Kasumi-1 (cell line): ENCODE measurements at regions not wholly inside any gene's neighbourhood (a gene's known extent, or its start where the extent isn't known, plus 50 kb on each side); places are given as distances from the start of the nearest gene placed in this dataset.
A peak's percentile ranks its signal among the peaks of the same experiment; 100 is the strongest.

Experiments used
- DNase-seq, 2 experiments: peaks; one replicate each; lab custom pipeline; 2025; lab: John Stamatoyannopoulos, UW

DNA sequence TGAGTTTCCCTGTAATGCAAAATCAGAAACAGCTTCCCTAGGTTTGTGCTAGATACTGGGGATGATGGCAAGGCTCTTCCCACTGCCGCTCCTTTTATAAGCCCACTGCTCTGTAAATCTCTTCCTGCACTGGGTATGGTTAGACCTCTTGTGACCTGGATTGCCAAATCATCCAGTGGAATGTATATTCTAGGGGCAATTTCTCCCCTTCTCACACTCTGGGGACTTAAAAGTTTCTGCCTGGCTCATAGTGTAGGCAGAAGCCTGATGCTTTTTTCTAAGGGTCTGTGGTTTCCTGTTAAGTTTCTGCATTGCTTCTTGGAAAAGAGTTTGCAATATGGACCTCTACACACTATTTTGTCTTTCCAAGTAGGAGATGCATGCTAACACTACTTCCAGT lies 1582.0 kb upstream of the PCDH20 start:
- DNase-seq, result peak; percentile 72 to 73

DNA sequence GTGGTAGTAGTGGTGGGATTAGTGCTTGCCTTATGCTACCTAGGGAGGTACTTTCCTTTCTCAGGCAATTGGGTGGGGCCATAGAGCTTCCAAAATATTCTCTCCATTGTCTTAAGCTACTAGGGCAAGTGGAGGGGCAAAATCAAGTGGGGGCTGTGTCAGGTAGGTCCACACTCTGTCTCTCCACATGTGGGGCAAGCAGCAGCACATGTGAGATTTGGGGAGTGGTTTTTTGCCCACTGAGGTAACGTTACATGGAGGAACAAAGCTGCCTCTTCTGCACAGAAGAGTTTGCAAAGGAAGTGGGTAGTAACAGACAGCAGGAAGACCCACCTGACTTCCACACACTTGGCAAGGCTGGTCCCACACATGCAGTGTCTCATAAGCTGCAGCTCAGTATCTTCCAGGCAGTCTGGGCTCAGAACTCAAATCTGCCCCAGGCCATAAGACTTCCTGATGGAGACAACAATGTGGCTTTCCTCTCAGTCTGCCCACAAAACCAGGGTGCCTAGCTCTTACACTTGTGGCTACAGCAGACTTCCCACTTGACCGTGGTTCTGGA lies 1581.5 kb upstream of the PCDH20 start:
- peak; percentile 67 to 72 for DNase-seq

DNA sequence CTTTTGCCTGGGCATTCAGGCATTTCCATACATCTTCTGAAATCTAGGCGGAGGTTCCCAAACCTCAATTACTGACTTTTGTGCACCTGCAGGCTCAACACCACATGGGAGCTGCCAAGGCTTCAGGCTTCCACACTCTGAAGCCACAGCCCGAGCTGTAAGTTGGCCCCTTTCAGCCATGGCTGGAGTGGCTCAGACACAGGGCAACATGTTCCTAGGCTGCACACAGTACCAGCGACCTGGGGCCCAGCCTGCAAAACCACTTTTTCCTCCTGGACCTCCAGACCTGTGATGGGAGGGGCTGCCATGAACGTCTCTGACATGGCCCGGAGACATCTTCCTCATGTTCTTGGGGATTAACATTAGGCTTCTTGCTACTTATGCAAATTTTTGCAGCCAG lies 1558.2 kb upstream of the PCDH20 start:
- no peak for DNase-seq

DNA sequence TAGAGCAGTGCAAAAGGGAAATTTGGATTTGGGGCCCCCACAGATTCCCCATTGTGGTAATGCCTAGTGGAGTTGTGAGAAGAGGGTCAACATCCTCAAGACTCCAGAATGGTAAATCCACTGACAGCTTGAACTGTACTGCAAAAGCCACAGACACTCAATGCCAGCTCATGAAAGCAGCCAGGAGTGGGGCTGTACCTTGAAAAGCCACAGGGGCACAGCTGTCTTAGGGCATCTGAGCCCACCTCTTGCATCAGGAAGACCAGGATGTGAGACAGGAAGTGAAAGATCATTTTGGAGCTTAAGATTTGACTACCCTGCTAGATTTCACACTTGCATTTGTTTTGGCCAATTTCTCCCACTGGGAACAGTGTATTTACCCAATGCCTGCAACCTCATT lies 1548.9 kb upstream of the PCDH20 start:
- DNase-seq, result no peak

DNA sequence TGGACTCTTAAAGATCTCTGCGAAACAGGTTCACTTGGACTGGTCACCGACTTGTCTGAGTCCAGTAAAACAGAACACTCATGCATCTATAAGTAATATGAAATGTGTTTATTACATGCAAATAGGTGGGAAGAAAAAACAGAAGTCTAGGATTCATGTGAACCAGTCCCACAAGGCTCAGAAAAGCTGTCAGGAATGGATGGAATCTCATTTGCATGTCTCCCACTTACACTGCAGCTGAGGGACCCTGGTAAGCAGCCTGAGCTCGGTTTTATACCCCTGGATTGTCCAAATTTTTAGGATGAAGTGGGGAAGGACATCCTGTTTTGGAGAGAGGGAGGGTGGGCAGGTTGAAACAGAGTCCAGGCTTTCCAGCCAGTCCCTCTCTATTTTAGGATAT lies 1545.1 kb upstream of the PCDH20 start:
- no peak for DNase-seq

DNA sequence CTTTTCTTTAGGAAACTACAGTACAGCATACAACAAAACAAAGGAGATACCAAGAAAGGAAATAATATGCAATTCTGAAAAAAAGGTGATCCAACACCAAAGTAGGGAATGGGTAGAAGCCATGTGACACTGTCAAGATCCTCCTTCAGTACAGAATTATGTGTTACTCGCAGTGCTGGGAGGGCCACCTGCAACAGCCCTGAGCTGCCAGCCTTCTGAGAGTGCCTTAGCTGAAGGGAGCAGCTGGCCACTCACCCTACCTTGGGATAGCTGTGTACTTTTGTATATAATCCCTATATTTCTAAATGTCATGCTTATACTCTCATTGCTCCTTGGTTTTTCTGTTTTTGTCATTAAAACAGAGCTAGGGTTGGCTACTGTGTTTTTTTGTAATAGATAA lies 1518.2 kb upstream of the PCDH20 start:
- no peak for DNase-seq

DNA sequence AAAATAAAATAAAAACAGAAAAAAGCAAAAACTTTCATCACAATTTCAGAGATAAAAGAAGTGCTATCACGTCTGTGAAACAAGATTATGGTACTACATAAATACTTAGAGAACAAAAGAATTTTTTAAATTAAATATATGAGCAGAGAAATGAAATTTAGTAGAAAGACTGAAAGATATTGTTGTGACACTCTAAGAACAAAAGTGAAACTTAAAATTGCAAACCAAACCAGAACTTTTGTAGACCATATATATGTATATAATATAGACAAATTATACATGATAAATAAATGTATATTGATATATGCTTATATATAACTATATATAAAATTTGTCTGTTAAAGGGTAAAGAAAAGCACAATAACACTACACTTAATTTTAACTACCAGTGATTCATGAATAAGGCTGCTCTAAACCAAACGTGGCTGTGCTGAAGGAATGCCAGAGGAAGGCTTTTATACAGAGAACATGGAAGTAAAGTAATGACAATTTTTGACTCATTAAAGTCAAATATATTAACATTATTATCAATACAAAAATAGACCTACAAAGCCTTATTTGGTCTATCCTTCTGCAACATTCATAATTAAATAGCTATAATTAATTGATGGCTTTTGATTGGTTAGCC lies 1516.7 kb upstream of the PCDH20 start:
- no peak for DNase-seq

DNA sequence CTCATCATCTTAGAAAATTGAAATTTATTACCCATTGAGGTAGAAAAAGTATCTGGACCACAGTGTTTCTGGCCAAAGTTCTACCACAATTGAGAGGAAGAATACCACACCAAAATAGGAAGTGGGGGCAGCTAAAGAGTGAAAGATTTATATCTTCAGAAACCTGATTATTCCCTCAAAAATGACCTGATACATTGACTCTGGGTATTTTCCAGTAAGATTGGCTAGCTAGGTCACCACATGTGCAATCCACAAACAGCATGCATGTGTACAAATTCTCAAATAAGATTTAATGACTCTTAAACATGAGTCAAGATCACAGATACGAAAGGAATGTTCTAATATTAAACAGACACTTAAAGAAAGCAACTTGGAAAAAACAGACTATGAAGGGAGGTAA lies 1516.2 kb upstream of the PCDH20 start:
- DNase-seq, result no peak

DNA sequence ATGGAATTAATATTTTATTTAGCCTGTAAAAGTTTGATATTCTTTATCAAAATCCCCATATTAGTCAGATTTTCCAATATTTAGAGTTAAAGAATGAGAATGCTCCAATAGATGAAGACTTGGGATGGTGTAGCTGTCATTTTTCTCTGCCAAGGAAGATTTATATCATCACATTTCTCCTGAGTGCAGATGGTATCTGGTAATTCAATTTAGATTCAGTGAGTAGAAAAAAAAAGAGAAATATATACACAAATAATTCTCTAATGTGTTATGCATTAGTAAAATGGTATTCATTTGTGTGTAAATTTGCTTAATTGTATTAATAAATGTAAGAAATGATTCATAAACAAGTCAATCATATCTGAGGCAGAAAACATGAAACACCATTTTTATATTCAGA lies 1508.7 kb upstream of the PCDH20 start:
- no peak for DNase-seq

DNA sequence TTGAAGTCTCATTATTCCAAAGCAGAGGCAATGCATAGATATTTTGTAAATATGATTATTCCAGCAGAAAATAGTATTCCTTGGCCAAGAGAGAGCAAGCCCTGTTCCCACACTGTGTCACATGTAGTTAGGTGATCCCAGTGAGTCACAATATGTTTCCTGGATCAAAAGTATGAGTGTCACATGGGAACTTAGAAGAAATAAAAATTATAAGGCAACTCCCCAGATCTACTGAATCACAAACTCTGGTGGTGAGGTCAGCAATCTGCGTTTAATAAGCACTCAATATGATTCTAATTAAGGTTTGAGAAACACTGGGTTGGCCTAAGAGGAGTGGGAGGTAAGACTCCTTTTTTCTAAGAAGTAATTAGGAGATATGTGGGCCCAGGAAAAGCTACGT lies 1504.5 kb upstream of the PCDH20 start:
- no peak for DNase-seq

DNA sequence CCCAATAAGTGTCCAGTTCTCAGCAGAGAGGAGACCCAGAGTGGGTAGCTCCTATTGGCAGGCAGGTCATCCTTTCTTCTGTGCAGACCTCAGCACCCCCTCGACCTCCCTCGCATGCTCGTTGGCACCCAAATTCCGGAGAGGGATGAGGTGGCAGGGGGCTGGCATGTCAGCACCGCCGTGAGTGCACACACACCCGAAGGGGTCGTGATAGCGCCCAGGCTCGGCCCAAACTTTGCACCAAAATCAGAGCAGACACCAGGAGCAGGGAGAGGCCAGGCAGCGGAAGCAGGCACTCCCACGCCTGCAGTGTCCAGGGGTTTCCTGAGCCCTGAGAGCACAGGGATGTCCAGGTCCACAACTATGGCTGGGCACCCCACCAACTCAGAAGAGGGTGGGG lies 1503.8 kb upstream of the PCDH20 start:
- no peak for DNase-seq

DNA sequence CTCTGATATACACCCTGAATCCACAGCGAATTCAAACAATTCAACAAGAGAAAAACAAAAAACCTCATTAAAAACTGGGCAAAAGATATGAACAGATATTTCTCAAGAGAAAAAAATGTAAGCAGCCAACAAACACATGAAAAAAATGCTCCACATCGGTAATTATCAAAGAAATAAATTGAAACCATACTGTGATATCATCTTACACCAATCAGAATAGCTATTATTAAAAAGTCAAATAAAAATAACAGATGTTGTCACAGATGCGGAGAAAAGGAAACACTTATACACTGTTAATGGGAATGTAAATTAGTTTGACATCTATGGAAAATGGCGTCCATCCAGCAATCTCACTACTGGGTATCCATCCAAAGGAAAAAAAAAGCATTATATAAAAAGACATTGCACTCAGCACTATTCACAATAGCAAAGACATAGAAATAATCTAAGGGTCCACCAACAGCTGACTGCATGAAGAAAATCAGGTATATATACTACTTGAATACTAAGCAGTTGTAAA lies 1495.0 kb upstream of the PCDH20 start:
- no peak for DNase-seq

DNA sequence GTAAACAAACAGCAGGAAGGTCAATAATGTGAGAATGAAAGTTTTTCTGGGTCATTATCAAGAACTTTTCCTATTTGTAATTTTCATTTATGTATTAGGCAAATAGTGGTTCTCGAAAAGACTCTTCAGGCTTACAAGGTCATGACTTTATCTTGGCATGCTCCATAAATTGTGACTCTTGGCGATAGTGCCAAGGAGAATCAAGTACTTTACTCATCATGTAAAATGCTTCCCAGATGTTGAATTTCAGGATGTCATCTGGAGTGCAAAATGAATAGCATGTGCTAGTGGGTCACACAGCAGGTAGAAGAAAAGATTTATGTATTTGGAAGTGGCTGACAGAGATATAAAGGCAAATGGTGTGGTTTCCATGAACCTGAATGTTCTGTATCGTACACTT lies 1492.7 kb upstream of the PCDH20 start:
- no peak for DNase-seq

DNA sequence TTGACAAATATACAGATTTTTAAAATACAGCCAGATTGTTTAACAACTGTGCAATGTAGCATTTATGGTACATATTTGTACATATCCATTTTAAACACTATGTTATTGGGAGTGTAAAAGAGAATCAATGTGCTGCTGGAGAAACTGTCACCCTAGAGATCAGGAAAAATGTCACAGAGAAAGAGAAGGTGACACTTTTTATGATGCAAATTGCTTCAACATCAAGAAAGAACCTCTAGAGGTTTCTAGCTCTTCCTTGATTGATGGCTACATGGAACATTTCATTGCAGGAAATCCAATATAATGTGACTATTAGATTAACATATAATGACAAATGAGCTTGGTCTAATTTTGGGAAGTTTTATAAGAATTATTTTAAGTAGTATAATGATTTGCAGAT lies 1491.2 kb upstream of the PCDH20 start:
- no peak for DNase-seq

DNA sequence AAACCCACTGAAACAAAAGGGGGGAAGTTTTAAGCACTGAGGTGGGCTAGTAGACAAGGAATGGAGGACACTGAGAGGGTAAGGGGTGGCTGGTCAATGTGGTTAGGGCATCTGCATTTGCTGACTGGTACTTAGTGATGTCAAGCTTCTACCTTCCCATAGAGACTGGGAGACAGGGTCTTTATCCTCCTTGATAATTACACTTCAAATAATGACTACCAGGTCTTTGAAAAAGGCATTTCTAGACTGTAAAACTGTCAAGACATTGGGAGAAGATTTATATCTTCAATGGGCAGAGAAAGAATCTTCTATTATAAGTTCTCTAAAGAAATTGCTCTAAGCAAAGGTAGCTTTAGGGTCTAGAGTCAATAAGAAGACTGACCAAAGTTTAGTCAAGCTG lies 1490.8 kb upstream of the PCDH20 start:
- no peak for DNase-seq

DNA sequence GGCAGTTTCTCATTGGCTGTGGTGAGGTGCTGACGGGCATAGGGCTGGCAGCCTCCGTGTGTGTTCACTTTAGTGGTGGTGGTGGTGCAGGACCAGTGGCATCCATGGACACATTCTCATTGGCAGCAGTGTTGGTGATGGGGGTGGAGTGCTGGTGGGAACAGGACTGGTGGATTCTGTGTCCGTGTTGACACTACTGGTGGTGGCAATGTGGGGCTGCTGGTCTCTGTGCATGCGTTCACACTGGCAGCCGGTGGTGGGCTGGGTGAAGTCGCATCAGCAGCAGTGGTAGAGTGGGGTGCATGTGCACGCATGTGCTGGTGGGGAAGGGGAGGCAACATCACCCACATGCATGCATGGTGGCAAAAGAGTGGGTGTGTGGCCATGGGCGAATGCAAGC lies 1471.4 kb upstream of the PCDH20 start:
- DNase-seq, result no peak

DNA sequence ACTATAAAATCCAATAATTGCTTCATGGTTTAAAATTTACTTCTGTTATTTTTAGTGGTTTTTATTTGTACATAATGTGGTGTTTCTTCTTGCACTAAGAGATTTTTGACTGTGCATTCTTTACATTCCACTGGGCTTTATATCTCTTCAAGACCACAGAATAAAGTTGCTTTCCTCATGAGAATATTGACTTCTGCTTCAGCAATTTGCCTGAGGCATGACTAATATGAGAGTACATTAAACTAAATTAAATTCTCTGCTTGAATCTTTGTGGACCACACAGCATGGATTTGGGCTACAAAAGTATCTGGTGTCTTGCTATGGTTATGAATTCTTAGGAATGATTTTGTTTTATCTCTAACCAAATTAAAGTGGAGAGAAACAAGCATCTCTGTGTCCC lies 1463.4 kb upstream of the PCDH20 start:
- DNase-seq, result no peak

DNA sequence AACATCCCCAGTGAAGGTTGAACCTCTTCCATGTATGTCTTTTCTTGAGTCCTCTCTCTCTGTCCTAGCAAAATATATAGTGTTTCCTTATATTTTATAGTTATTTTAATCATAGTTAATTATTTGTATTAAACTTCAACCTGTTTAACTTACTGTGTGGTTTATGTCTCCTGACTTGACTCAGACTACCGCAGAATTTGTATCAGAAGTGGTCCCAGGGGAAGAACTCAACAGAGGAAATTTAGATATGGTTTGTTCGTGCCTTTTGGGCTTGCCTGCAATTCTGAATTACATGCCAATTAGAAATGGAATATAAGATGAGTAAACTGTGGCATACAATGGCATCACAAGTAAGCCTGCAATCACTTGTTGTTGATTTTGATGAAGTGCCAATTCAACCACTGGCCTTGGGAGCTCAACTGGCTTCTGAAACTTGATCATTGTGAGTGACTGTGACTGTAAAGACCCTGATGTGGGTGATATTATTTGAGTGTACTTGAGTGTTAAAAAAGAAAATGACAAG lies 1459.5 kb upstream of the PCDH20 start:
- no peak for DNase-seq

DNA sequence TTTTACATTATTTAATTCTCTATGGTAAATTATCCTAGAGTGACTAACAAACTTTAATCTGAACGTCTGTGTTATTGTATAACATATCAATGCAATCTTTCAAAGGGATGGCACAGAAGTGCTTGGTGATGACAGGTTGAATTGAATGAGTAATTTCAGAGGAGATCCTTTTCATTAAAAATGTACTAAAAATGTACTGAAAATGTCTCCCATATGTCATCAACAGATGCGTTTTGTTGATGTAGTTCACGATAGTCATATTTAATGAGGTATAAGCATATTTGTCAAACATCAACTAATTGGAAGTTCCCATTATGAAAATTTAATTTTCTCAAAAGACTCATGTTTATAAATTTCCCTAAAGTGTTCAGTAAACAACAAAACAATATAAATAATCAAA lies 1434.7 kb upstream of the PCDH20 start:
- DNase-seq, result no peak

DNA sequence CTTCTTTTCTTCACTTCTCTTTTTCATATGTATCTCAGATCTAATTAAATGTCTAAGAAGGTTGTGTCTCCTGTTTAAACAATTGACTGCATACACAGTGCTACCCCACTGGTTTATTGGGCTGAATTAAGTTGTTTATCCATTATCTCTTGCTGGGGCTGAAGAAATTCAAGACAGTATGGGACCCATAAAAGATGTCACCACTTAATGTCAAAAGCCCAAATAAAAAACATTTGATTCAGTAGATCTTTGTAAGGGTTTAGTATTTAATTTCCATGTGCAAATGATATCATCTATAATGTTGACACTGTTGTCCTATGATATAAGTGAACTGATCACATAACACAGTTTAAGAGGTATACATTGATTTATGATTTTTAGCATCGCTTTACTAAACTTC lies 1431.9 kb upstream of the PCDH20 start:
- DNase-seq, result no peak

DNA sequence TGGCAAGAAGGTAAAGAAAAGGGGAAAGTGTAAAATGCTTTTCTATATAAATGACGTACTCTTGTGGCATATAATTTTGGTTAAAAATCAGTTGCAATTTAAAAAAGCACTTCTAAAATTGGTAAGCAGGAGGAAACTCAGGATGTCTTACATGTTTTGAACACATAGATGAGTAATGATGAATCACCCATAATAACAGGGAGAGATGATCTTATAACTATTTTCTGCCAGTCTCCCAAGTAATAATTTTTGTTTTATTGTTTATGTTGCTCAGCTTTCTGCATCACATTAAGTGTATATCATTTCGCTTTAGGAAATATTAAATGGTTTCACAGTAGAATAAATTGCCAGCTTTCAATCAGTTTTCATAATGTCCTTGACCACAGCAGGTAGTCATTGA lies 1430.7 kb upstream of the PCDH20 start:
- DNase-seq, result no peak

DNA sequence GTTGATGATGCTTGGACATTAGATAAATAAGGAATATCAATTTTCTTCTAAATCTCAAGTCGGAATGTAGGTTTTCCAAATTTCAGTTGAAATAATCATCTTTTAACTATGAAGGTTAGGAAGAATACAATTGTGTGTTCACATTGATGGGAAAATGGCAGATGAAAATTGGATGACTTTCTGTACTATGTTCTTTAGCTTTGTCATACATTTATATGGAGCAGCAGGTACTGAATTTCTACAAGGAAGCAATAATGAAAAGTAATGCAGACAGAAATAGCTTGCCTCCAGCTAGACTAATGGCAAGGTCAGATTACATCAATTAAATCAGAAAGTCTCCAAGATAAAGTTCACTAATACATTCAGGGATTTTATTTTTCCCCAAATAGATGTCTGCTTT lies 1423.7 kb upstream of the PCDH20 start:
- DNase-seq, result no peak

DNA sequence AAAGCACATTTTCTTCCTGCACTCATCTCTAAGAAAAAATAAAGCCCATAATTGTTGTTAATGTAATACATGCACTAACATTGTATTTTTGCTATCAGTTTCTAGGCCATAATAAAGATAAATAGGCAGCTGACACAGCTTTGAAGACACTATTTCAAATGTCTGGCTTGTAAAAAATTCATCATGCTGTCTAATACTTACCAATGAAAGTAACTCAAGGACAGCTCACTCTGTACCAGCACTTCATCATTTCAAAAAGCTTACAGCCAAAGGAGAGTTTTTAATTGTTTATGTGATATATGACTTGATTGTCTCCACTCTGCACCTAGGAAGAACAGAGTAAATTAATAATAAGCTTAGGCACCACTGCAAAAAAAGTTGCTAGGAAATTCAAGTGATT lies 1423.3 kb upstream of the PCDH20 start:
- no peak for DNase-seq

DNA sequence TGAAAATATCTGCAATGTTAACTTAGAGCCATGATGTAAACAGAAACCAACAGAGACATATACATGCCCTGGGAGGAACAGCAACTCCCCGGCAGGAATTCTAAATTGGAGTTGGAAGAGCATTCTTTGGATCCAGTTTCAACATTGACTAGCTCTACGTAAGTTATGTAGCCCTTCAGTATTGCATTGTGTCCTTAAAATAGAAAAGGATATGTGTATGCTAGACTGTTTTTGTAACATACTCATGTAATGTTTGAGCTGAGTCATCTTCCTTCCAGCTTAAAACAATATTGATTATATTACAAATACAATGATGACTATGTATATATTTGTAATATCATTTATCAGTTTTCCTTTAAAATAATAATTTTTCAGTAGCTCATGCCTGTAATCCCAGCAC lies 1422.2 kb upstream of the PCDH20 start:
- no peak for DNase-seq
